Cerebellar cortex (tissue), 1 donor: ENCODE measurements at regions not wholly inside any gene's neighbourhood (a gene's known extent, or its start where the extent isn't known, plus 50 kb on each side); places are given as distances from the start of the nearest gene placed in this dataset.
A peak's percentile ranks its signal among the peaks of the same experiment; 100 is the strongest.

Experiments
- DNase-seq: peaks from one replicate; pipeline ENCODE4 v3.0.0-alpha.2; 2015; ENCODE audit warnings: low spot score

DNA sequence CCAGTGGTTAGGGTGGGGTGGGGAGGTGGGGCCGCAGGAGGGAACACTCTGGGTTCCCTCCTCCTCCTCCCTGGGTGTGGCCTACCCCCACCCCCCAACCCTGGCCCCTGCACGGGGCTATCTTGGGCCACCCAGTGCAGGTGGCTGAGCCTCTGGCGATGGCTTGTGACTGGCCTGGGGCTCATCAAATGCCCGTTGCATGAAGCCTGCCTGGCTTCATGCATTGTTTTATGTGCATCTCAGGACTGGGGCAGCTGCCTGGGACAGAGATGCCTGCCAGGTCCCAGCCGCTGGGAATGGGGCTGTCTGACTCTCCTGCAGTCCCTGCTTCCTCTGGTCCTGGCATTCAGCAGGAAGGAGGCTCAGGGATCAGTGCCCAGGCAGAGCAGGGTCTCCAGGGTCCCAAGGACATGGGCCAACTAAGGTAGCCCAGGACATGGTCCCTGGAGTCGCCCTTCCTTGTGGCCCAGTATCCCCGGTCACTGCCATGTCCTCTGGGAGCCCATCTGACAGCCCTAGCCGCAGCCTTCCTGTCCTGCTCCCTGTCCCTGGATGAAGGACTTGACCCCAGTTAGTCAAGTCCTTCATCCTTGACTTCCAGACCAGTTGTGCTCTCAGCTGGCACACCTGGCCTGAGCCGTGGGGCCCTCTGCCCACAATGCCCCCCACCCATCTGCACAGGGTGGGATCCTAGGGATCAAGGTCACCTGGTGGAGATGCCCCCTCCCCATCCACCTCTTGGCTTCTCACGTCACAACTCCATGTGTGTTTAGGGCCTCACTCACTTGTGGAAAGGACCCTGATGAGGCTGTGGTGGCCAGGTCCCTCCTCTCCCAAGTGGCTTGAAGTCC is 112.1 kb upstream of the FGF3 start:
- DNase-seq = no peak

DNA sequence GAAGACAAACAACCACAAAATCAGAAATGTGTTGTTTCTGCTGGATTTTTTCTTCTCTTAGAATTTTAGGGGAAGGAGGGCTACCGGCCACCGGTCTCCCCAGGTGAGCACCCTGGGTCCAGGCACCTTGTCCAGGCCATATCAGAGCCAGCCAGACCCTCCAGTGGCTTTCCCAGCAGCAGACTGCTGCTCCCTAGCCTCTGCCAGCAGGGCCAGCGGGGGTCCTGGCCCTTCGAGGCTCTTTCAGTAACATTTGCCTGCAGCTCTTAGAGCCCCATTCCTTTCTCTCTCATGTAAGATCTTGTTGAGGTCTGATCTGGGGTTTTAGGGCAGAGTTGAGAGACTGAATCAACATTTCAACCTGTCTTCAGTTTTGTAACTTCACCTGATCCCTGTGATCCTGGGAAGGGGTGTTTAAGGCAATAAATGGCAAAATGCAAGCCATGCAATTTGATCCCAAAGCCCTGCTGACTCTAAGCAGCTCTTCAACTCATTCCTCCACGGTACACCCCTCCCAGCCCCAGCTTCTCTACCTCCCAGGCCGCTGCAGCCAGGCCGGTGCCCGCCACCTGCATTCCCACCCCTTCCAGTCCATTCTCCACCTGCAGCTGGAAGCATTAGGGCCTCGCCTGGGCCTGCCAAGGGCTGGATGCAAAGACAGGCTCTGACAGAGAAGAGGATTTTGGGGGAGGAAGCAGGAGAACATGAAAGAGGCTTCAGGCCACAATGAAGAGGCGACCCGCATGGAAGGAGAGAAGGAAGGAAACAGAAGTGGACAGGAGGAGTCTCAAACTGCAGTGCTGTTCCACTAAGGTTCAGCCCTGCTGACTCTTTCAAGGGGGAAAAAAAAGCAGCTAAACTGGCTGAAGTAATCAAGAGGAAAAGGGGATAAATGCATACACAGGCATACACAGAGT is 113.0 kb upstream of the FGF3 start:
- no peak for DNase-seq

DNA sequence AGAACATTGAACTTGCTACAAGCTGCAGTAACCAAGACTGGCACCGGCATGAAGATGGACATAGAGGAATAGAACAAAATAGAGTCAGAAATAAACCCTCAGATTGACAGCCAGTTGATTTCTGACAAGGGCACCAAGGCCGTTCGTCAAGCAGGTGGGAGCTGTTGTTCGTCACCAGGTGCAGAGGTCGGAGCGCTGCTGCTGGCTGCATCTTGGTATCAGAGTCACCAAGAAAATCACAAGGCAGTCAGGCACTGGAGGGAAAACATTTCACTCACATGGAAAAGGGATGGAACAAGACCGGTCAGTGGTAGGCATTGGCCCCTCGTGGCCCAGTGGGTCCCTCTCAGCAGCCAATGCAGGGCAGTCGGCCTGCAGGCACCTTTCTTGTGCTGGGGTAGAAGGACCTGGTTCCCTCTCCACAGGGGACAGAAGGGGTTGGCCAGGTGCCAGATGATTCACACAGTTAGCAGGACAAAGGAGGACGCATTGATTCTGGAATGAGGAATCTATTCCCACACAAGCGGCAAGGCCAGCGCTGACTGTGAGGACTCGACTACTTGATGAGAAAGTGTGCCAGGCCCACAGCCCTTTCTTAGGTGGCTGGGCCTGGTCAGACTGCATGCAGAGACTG is 115.8 kb upstream of the FGF3 start:
- DNase-seq = no peak

DNA sequence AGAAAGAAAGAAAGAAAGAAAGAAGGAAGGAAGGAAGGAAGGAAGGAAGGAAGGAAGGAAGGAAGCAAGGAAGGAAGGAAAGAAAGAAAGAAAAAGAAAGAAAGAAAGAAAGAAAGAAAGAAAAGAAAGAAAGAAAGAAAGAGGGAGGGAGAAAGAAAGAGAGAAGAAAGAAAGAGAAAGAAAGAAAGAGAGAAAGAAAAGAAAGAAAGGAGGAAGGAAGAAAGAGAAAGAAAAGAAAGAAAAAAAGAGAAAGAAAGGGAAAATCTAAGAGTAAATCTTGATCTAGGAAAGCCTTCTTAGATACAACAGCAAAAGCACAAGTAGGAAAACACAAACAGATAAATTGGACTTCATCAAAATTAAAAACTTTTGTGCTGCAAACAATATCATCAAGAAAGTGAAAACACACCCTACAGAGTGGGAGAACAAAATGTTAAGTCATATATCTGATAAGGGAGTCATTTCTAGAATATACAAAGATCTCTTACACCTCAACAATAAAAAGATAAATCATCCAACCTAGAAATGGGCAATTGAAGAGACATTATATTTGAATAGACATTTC is 116.8 kb upstream of the FGF3 start:
- DNase-seq = no peak

DNA sequence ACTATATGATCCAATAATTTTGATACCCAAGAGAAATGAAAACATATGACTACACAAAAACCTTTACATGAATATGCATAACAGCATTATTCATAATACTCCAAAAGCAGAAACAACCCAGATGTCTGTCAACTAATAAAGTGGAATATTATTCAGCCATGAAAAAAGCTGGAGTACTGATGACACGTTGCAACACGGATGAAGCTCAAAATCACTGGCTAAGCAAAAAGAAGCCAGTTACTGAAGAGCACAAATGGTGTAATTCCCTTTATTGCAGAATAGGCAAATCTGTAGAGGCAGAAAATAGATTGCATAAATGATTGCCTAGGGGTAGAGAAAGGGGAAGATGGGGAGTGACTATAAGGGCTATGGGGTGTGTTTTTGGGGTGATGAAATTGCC is 117.6 kb upstream of the FGF3 start:
- DNase-seq = no peak

DNA sequence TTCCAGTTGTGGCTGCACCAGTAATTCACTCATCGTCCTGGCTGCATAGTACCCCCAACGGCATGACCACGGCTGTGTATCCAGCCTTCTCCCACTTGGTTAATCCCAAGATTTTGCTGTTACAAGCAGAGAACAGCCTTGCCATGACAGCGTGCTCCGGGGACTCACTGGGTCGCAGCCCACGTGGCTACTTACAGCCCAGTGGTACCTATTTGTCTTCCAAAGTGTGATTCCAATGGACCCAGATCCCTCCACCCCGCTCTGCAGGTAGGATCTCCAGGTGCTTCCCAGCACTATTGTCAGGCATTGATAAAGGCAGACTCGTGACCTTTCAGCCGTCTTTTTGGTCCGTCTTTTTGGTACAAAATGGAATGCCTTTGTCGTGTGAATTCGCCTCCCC is 119.0 kb upstream of the FGF3 start:
- DNase-seq = no peak

DNA sequence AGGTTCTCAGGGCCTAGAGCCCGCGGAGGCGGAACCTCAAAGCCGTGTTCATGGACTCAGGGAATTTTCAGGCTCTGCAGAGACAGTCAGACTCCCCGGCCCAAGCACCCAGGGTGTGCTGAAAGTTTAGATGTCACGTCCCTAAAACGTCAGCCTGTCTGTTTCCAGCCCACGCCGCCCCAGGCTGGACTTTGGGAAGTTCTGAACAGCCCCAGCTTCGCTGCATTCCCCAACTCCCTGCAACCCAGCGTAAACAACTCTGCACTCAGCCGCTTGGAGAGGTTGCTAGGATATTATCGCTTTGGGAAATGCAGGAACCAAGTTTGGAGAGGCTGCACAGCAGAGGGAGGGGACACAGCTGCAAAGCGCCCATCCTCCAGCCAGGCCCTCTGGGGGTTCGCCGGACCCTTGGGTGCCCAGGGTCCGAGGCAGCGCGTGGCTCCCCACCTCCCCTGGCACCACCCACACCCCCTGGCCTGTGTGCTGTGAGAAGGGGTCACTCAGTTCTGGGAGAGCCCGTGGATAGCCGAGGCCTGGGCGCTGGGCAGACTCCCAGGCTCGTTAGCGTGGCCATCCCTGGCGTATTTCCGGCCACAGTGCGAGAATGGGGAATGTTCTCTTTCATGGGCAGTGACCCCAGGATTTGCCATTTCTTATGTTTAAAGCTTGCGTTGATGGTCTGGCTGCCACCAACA is 120.5 kb upstream of the FGF3 start:
- DNase-seq = no peak

DNA sequence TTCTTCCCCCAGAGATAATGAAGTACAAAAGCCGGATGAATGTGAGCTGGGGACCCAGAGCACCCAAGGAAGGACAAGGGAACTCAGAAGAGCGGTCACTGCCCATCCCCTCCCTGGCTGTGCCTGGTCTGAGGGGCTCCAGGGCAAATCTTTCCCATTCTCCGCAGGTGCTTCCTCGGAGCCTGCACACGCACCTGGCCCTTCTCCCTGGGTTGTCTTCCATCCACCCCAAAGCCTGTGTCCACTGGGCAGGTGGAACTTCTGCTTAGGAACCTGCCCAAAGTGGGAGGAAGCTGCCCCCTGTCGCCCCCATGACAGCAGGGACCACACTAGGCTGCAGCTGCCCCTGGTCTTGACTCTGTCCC is 121.0 kb upstream of the FGF3 start:
- no peak for DNase-seq

DNA sequence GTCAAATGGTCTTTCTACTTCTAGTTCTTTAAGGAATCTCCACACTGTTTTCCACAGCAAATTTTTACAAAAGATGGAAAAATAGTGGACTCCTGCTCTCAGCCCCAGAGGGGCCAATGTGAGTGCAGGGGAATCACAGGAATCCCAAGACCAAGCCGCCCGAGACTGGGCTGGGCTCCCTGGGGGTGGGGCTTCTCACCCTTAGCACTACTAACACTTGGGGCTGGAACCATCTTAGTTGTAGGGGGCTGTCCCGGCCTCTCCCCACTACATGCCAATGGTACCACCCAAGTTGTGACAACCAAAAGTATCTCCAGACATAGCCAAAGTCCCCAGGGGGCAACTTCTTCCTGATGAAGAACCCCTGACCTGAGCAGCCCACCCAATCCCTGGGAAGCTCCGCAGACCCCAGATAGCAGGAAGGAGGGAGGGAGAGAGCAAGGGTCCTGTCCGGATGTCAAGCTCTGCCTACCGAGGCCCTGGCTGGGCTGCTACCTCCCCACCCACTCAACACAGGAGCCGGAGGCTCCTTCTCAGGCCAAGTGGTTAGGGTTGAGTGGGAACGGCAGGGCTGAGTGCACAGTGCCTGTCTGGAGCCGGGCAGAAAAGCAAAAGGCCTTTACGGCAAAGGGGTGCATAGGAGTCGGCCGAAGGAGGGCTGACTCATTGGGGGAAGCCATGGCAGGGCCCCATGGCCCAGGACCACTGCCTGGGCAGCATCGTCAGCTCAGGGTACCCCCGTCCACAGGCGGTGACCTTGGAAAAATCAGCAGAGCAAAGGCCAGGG is 122.5 kb upstream of the FGF3 start:
- no peak for DNase-seq

DNA sequence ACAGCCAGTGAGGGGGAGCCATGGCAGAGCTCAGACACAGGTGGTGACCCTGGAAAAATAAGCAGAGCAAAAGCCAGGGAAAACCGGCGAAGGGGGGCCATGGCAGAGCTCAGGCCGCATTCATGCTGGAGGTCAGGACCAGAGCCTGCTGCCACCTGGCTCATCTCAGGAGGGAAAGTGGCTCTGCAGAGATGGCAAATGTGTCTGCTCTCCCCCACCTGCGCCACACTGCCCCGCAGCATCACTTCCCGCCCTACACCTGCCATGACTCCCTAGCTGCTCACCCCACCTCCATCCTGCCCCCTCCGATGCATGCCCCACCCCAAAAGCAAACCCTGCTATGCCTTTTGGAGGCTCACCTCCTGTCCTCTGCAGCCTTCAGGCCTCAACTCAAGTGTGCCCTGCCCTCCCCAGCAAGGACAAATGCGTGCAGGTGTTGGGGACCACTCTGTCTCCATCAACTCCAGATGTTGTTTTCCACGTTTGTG is 123.2 kb upstream of the FGF3 start:
- no peak for DNase-seq

DNA sequence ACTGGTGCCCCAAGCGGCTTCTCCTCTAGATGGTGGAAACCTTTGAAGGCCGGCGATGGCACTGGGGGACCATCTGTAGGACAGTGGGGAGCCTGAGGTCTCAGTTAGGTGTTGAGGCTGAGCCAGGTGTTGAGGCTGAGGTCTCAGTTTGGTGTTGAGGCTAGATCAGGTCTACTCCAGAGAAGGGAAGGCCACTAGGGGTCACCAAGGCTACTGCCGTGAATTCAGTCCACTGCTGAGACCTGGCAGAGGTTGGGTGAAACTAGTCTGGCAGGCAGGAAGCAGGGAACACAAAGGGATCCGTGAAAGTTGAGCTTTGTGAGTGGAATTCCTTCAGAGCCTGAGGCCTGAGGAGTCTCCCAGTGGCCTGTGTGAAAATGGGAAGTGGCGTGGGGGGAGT is 123.8 kb upstream of the FGF3 start:
- DNase-seq = no peak

DNA sequence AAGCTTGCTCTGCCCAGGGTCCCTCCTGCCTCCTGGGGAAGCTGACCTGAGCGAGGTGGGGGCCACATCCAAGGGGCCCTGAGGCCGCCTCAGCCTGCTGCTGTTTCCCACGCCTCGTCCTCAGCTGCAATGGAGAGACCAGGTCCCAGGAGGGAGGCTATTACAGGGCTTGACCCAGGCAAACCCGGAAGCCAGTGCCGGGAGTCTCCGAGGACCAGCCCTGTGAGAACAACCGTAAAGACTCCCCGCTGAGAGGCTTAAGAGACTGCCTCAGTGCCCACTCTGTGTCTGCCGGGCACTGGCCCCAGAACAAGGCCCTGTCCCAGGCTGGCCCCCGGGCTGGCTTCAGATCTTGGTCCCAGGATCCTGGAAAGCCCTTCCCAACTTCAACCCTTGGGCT is 124.3 kb upstream of the FGF3 start:
- no peak for DNase-seq

DNA sequence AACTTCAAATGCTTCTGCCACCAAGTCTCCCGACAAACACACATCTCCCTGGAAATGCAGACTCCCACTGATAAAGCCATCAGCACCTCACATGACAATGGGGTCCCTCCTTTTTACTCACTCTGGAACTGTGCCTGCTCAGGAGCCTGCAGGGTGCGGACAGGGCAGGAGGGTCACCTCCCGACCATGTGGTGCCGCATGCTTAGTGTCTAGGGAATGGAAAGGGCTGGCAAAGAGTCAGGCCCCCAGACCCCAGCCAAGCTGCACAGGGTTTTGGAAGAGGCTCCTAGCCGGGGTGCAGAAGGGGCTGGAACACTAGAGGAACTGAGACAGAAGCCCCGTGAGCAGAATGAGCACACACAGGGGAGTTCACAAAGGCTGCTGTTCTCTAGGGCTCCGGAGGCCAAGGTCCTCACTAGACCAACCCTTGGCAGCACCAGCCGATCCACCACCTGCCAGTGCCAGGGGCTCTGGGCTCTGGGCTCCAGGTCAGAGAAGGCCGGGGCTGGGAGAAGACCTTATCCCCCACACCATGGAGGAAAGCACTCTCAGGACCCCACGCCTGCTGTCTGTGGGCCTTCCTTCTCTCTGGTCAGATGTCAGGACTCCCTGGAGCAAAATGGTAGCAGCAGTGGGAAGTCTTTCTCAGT is 125.1 kb upstream of the FGF3 start:
- no peak for DNase-seq

DNA sequence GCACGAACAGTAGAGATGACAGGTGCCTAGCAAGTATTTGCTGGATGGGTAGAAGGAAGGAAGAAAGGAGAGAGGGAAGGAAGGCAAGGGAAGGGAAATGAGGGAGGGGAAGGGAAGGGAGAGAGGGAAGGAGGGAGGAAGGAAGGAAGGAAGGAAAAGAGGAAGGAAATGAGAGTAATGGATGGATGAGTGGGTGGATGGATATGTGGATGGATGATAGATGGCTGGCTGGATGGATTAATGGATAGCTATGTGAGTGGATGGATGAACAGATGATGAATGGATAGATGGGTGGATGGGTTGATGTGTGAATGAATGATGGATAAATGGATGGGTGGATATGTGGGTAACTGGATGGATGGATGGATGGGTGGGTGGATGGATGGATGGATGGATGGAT is 125.9 kb upstream of the FGF3 start:
- DNase-seq = no peak

DNA sequence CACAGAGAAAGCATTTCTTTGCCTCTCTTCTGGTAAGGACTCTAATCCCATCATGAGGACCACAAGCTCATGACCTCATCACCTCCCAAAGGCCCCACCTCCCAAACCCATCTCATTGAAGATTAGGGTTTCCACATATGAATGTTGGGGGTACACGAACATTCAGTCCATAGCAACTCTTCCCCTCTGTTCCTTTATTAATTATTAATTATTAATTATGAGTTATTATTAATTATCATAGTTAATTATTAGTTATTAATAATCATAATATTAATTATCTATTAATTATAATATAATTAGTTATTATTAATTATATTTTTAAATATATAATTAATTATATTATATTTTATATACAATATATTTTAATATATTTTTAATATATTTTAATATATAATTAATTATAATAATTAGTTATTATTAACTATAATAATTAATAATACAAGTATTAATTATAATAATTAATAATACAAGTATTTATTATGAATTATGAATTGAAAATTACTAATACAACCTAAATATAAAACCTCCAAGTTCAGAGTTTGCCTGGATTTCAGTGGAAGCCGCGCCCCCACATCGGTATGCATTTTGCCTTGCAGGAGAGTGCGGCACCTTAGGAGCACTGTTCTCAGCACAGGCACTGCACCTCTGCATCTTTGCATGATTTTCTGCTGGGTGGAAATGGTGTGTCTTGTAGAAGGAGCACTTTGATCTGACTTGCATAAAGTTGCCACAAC is 128.0 kb upstream of the FGF3 start:
- DNase-seq = no peak

DNA sequence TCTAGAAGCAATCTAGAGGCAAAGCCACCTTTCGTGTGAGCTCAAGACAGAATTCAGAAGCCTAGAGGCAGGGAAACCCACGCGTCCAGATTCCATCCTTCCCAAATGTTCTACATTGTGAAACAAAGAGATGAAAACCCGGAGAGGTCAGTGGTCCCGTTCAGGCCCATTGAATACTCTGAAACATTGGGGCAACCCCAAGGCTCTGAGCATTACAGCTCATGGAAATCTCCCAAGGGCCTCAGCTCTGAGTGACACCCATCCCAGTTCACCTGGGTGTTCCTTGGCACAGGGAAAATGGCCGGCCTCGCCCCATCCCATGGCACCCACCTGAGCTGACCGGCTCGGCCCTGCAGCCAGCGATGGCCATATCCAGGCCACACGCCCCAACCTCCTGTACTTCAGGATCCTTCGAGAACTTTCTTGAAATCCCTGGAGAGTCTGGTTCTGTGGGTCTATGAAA is 128.6 kb upstream of the FGF3 start:
- DNase-seq = no peak

DNA sequence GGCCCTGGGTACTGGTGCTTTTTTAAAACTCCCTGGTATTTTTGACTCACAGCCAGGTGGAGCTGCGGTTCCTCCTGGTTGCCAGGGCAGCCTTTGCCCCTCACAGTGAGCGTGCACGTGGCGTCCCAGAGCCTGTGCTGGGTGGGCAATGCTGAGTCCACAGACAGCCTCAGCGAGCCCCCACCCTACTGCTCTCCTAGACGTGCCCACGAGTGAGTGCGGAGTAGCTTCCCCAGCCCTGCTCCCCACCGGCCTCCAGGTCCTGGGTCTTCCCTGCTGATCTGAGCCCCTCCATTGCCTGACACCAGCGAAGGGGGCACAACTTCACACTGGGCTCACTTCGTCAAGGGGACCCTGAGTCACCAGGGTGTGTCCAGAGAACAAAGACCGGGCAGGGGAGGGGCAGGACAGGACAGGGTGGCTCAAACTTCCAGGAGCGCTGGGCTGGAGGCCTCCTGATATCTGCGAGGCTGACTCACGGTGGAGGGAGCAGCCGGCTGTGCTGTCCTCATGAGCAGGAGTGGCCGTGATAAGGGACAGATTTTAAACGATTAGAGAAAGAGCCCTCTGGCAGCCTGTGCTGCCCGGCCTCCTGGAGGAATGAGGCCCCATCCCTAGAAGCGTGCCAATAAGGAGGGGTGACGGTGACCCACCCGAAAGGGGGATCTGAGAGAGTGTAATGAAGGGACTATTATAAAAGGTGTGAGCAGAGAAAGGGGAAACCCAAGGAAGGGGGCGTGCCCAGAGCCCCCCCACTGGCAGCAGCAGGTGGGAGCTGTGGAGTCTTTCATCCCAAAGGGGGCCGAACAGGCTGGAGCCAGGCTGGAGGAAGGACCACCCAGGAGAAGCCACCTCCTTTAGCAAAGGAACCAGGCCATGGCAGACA is 129.3 kb upstream of the FGF3 start:
- no peak for DNase-seq

DNA sequence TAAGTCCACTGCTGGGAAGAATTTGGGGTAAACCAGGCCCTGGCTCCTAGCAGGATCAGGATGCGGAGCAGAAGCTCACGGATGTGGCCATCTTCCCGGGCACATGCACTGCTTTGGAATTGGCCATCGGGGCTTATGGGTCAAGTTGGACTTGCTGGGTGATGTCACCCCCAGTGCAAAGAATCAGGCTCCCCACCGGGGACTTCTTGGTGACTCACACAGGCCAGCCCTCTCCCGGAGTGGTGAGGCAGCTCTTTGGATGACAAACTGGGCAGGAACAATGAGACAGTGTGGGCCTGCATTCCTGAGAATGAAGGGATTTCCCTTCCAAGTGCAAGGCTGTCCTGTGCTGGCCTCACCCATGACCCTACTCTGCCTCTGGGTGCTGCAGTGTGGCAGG is 128.8 kb upstream of the ANO1 start:
- no peak for DNase-seq

DNA sequence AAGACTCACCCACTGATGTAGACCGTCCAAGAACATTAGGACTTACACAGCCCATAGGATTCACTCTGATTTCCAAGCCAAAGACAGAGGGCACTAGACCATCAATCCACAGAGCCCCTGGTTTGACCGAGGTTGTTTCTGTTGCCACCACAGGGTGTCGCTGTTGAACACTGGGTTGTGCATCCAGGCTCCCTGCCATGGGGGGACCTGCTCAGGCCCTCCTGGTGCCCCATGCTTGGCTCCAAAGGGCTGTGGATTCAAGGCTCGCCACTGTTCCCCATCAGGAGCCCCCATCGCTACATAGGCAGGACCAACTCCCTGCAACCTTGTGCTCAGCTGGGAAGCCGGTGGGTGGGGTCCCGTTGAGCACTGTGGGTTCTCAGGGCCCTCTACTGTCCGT is 128.0 kb upstream of the ANO1 start:
- DNase-seq = peak; percentile 15
